ENCODE measurements at regions not wholly inside any gene's neighbourhood (a gene's known extent, or its start where the extent isn't known, plus 50 kb on each side); places are given as distances from the start of the nearest gene placed in this dataset.

GRCh38 chr9:119009249-119009648 lies 360.0 kb downstream of the BRINP1 start:
- Mint-ChIP-seq H3K9me3 (peaks cover 2% of the 10 kb centered on the region), H3K4me3 (no peak overlapping the region), H3K4me1 (ENCODE audit: low read depth) (no peaks in the 10 kb centered on the region), H3K36me3 (ENCODE audit: low read depth) (no peaks in the 10 kb centered on the region), H3K27ac (no peak overlapping the region), H3K27me3 (ENCODE audit: low read depth) (peaks cover 5% of the 10 kb centered on the region)
- CTCF ChIA-PET: no interaction called here
- no peak for DNase-seq
- intact Hi-C loops (cut with micrococcal nuclease): no loop called here

GRCh38 chr9:119020284-119020683 lies 349.0 kb downstream of the BRINP1 start:
- CTCF ChIA-PET: no interaction called here
- no peaks in the 10 kb centered on the region for H3K4me1 Mint-ChIP-seq (ENCODE audit: low read depth)
- H3K27ac Mint-ChIP-seq: no peak overlapping the region
- peaks cover 1% of the 10 kb centered on the region for H3K9me3 Mint-ChIP-seq
- no peak for DNase-seq
- intact Hi-C loops (cut with micrococcal nuclease): no loop called here
- no peak overlapping the region for H3K4me3 Mint-ChIP-seq
- no peaks in the 10 kb centered on the region for H3K36me3 Mint-ChIP-seq (ENCODE audit: low read depth)
- no peaks in the 10 kb centered on the region for H3K27me3 Mint-ChIP-seq (ENCODE audit: low read depth)

GRCh38 chr9:119020730-119021333 lies 348.4 kb downstream of the BRINP1 start:
- Mint-ChIP-seq H3K4me3 (no peak overlapping the region), H3K27ac (no peak overlapping the region), H3K9me3 (peaks cover 1% of the 10 kb centered on the region), H3K36me3 (ENCODE audit: low read depth) (no peaks in the 10 kb centered on the region), H3K4me1 (ENCODE audit: low read depth) (no peaks in the 10 kb centered on the region), H3K27me3 (ENCODE audit: low read depth) (no peaks in the 10 kb centered on the region)
- intact Hi-C loops (cut with micrococcal nuclease): no loop called here
- CTCF ChIA-PET: no interaction called here
- no peak for DNase-seq

- no peak overlapping the region for H3K4me3 Mint-ChIP-seq
- CTCF ChIA-PET: no interaction called here
Observed at GRCh38 chr9:119026120-119026519, 343.1 kb downstream of the BRINP1 start.

GRCh38 chr9:119027901-119028699 lies 341.1 kb downstream of the BRINP1 start:
- Mint-ChIP-seq H3K4me3 (no peak overlapping the region), H3K9me3 (no peaks in the 10 kb centered on the region), H3K4me1 (ENCODE audit: low read depth) (no peaks in the 10 kb centered on the region), H3K36me3 (ENCODE audit: low read depth) (no peaks in the 10 kb centered on the region), H3K27me3 (ENCODE audit: low read depth) (no peaks in the 10 kb centered on the region), H3K27ac (no peak overlapping the region)
- CTCF ChIA-PET: no interaction called here
- intact Hi-C loops (cut with micrococcal nuclease): no loop called here
- DNase-seq: no peak

More at GRCh38 chr9:119026120-119026519, 343.1 kb downstream of the BRINP1 start:
- no peak for DNase-seq
- Mint-ChIP-seq H3K27me3 (ENCODE audit: low read depth) (no peaks in the 10 kb centered on the region), H3K27ac (no peak overlapping the region), H3K9me3 (no peaks in the 10 kb centered on the region), H3K36me3 (ENCODE audit: low read depth) (no peaks in the 10 kb centered on the region), H3K4me1 (ENCODE audit: low read depth) (no peaks in the 10 kb centered on the region)
- intact Hi-C loops (cut with micrococcal nuclease): no loop called here

- no peaks in the 10 kb centered on the region for H3K4me1 Mint-ChIP-seq (ENCODE audit: low read depth)
- no peaks in the 10 kb centered on the region for H3K9me3 Mint-ChIP-seq
- H3K36me3 Mint-ChIP-seq (ENCODE audit: low read depth): no peaks in the 10 kb centered on the region
- DNase-seq: no peak
- intact Hi-C loops (cut with micrococcal nuclease): no loop called here
- H3K4me3 Mint-ChIP-seq: no peak overlapping the region
- CTCF ChIA-PET: no interaction called here
- H3K27ac Mint-ChIP-seq: no peak overlapping the region
- no peaks in the 10 kb centered on the region for H3K27me3 Mint-ChIP-seq (ENCODE audit: low read depth)
Observed at GRCh38 chr9:119029886-119030285, 339.3 kb downstream of the BRINP1 start.

- no peak for DNase-seq
- Mint-ChIP-seq H3K27me3 (ENCODE audit: low read depth) (no peaks in the 10 kb centered on the region), H3K27ac (no peak overlapping the region), H3K9me3 (peaks cover 3% of the 10 kb centered on the region), H3K4me3 (no peak overlapping the region), H3K36me3 (ENCODE audit: low read depth) (no peaks in the 10 kb centered on the region), H3K4me1 (ENCODE audit: low read depth) (no peaks in the 10 kb centered on the region)
- intact Hi-C loops (cut with micrococcal nuclease): no loop called here
- CTCF ChIA-PET: no interaction called here
Observed at GRCh38 chr9:119033596-119033995, 335.6 kb downstream of the BRINP1 start.

GRCh38 chr9:119036969-119037368 lies 332.3 kb downstream of the BRINP1 start:
- Mint-ChIP-seq H3K9me3 (peaks cover 3% of the 10 kb centered on the region), H3K4me1 (ENCODE audit: low read depth) (no peaks in the 10 kb centered on the region), H3K4me3 (no peak overlapping the region), H3K36me3 (ENCODE audit: low read depth) (no peaks in the 10 kb centered on the region), H3K27ac (no peak overlapping the region), H3K27me3 (ENCODE audit: low read depth) (no peaks in the 10 kb centered on the region)
- intact Hi-C loops (cut with micrococcal nuclease): no loop called here
- DNase-seq: no peak
- CTCF ChIA-PET: no interaction called here

GRCh38 chr9:119043996-119044395 lies 325.2 kb downstream of the BRINP1 start:
- no peak overlapping the region for H3K27ac Mint-ChIP-seq
- no peak overlapping the region for H3K4me3 Mint-ChIP-seq

GRCh38 chr9:119044806-119045205 lies 324.4 kb downstream of the BRINP1 start:
- no peaks in the 10 kb centered on the region for H3K4me1 Mint-ChIP-seq (ENCODE audit: low read depth)
- no peak overlapping the region for H3K27ac Mint-ChIP-seq
- no peak for DNase-seq

More at GRCh38 chr9:119043996-119044395, 325.2 kb downstream of the BRINP1 start:
- no peak for DNase-seq
- H3K36me3 Mint-ChIP-seq (ENCODE audit: low read depth): no peaks in the 10 kb centered on the region
- CTCF ChIA-PET: no interaction called here
- H3K9me3 Mint-ChIP-seq: no peaks in the 10 kb centered on the region
- intact Hi-C loops (cut with micrococcal nuclease): no loop called here
- H3K4me1 Mint-ChIP-seq (ENCODE audit: low read depth): no peaks in the 10 kb centered on the region
- H3K27me3 Mint-ChIP-seq (ENCODE audit: low read depth): no peaks in the 10 kb centered on the region

GRCh38 chr9:119047513-119048307 lies 321.5 kb downstream of the BRINP1 start:
- no peak for DNase-seq
- Mint-ChIP-seq H3K4me3 (no peak overlapping the region), H3K9me3 (no peaks in the 10 kb centered on the region), H3K27me3 (ENCODE audit: low read depth) (no peaks in the 10 kb centered on the region), H3K36me3 (ENCODE audit: low read depth) (no peaks in the 10 kb centered on the region), H3K27ac (no peak overlapping the region), H3K4me1 (ENCODE audit: low read depth) (no peaks in the 10 kb centered on the region)
- intact Hi-C loops (cut with micrococcal nuclease): no loop called here
- CTCF ChIA-PET: no interaction called here

More at GRCh38 chr9:119044806-119045205, 324.4 kb downstream of the BRINP1 start:
- CTCF ChIA-PET: no interaction called here
- H3K9me3 Mint-ChIP-seq: no peaks in the 10 kb centered on the region
- intact Hi-C loops (cut with micrococcal nuclease): no loop called here
- H3K36me3 Mint-ChIP-seq (ENCODE audit: low read depth): no peaks in the 10 kb centered on the region
- no peaks in the 10 kb centered on the region for H3K27me3 Mint-ChIP-seq (ENCODE audit: low read depth)
- H3K4me3 Mint-ChIP-seq: no peak overlapping the region

- H3K9me3 Mint-ChIP-seq: no peaks in the 10 kb centered on the region
- intact Hi-C loops (cut with micrococcal nuclease): no loop called here
- no peaks in the 10 kb centered on the region for H3K27me3 Mint-ChIP-seq (ENCODE audit: low read depth)
- CTCF ChIA-PET: no interaction called here
- no peak overlapping the region for H3K4me3 Mint-ChIP-seq
- H3K27ac Mint-ChIP-seq: no peak overlapping the region
- DNase-seq: no peak
- no peaks in the 10 kb centered on the region for H3K36me3 Mint-ChIP-seq (ENCODE audit: low read depth)
- H3K4me1 Mint-ChIP-seq (ENCODE audit: low read depth): no peaks in the 10 kb centered on the region
Observed at GRCh38 chr9:119050281-119050680, 319.0 kb downstream of the BRINP1 start.

All from activated naive CD4-positive, alpha-beta T cell treated with anti-CD3 and anti-CD28 coated beads for 36 hours (primary cell).